NCI-H345 treated with DMSO at 0.1 percent for 48 hours (cell line): ENCODE measurements at regions not wholly inside any gene's neighbourhood (a gene's known extent, or its start where the extent isn't known, plus 50 kb on each side); places are given as distances from the start of the nearest gene placed in this dataset.

ENCODE experiments used
- DNase-seq: peaks from one replicate; lab custom pipeline; 2025; ENCODE audit not compliant: unreplicated experiment; lab: John Stamatoyannopoulos, UW

GRCh38 chr10:43809211-43809930 is 160.7 kb upstream of the ZNF32 start:
- DNase-seq: no peak

DNA sequence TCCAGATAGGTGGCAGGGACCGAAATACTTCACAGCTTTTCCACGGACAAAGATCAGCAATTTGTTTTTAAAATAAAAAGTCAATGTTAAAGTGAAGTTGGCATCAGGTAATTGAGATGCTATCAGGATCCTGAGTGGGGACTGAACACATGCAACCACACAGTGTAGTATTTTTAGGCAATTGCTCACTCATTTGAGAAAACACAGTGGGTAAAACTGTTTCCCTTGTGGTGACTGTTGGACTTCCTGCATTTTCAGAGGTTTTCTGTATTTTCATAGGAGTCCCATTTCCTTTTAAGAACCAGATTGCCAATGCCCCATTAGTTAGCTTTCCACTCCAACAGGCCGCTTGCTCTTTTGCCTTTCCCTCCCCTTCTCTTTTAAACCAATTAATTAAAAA is 159.5 kb upstream of the ZNF32 start:
- DNase-seq: no peak

- no peak for DNase-seq
Measured at GRCh38 chr10:43806831-43807640, 158.4 kb upstream of the ZNF32 start.

- no peak for DNase-seq
Measured at GRCh38 chr10:43803791-43804190, 155.1 kb upstream of the ZNF32 start.

GRCh38 chr10:43802988-43803696 is 154.5 kb upstream of the ZNF32 start:
- DNase-seq: no peak

- DNase-seq: no peak
Measured at GRCh38 chr10:43801626-43802025, 152.9 kb upstream of the ZNF32 start.

- no peak for DNase-seq
Measured at GRCh38 chr10:43801140-43801539, 152.5 kb upstream of the ZNF32 start.

DNA sequence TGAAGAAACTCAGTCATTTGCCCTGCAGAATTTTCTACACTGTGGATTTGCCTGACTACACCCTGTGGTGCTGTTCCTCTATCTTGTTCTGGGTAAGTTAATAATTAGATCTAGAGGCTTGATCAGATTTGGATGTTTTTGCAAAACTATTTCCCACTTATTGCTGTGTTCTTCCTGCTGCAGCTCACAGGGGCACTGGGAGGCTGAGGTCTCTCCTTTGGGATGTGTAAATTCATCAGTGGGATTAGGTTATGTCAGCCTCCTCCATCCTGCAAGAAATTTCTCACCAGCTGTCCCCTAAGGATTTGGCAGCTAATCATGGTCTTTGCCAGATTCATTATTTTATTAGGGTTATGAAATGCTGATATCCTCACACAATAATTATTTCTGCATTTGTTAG is 148.1 kb upstream of the ZNF32 start:
- DNase-seq: no peak

DNA sequence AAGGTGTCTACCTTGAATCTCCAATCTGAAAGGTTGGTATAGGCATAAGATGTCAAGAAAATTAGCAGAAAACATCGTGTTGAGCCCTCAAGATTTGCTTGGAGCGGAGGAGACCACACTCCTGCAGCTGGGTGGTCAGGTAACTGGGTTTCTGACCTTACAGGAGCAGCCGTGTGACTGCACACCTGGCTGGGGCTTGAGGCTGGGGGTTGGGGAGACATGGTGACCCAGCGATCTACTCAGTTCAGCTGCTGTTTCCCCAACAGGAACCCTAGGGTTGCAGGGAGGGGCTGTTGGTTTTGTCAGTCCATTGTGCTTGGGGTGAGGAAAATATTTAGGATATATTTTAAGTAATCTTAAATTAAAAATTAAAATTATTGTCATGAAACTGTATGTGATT is 147.0 kb upstream of the ZNF32 start:
- no peak for DNase-seq

- no peak for DNase-seq
Measured at GRCh38 chr10:43795093-43795492, 146.4 kb upstream of the ZNF32 start.

DNA sequence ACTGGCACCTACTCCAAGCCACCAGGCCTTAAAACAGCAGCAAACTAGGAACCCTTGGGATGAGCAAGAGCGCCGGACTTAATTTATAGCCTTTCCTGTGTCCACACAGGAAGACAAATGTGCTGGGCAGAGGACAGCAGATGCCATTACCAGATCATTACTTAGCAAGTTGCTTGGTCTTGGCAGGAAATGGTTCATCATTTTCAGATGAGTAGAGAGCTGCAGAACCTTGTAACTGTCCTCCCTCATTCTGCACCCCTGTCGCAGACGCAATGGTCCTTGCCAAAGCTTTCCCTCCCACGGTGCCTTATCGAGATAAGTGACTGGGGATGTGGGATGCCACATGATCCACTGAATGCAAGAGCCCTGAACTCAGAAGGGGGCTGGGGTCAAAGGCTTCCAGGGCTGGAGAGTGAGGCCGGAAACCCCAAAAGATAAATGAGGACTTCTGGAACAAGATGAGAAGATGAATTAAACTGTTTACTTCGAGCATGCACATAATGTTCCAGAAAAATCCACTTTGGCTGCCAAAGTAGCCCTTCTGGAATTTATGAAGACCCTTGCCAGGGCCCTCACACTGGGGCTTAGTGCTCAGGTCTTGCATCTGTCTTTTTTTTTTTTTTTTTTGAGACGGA is 145.6 kb upstream of the ZNF32 start:
- DNase-seq: no peak

DNA sequence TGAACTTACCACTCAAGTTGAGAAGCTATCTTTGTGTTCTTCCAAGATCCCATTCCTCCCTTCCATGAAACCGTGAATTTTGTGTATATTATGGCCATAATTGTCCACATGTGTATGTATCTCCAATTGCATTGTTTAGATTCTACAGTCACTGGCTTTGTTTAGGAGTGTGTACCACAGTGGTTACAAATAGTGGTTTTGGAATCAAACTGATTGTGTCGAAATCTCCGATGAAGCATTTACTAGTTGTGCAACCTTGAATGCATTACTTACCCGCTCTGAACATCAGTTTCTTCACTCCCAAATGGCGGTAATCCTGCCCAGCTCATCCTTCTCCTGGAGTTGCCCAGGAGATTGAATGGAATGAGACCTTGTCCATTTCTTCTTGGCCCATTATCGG is 145.0 kb upstream of the ZNF32 start:
- no peak for DNase-seq

- no peak for DNase-seq
Measured at GRCh38 chr10:43790147-43790546, 141.5 kb upstream of the ZNF32 start.

- DNase-seq: no peak
Measured at GRCh38 chr10:43785252-43785651, 136.6 kb upstream of the ZNF32 start.

DNA sequence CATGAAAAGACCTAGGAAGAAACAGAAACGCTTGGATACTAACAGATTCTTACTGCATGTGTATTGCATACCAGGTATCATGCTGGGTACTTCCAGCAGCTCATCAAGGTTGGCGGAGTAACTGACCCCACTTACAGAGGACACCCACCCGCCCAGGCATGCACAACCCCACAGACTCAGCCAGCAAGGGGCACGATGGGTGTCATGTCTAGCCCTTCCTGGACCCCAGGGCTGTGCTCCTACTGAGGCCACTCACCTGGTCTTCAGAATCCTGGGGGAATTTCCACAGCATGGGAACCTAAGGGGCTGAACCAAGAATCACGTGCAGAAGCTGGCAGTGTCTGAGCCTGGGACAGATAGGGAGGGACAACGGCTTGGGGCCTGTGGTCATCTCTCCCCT is 134.1 kb upstream of the ZNF32 start:
- no peak for DNase-seq

DNA sequence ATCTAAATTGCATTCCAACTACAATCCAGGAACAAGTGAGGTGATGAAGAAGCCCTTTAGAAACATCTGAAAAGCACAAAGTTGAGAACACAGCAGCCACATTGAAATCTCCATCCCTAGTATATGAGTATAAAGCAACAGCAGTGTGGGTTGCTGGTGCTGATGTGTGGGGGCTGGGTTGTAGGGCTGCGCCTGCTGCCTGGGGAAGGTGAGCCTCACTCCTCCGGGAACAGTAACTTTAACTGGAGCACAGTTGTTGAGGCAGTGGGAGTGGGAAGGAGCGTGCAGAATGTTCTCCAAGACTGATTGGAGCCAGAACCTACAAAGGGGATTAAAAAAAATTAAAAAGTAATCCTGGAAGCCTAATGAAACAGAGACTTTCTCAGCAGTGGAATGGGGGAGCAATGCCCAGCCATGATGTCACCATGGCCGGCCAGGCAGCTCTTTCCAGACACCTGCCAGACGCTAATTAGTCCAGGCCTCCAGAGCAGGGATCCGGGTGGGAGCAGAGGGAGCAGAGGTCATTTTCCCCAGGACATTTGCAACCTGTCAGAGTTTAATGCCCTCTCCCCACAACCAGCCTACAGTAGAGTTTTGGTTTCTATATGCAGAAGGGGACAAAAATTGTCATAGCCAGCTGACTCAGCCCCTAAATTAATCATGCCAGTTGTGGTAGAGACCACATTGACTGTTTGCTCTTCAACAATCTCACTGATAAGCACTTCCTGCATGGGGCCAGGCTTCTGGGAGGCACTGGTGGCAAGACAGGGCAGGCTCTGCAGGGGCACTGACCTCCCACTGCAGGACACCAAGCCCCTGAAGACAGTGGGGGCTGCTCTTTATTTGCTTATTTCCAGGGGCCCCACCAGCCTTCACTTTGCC is 133.0 kb upstream of the ZNF32 start:
- DNase-seq: no peak

GRCh38 chr10:43778571-43778970 is 129.9 kb upstream of the ZNF32 start:
- DNase-seq: no peak

- DNase-seq: no peak
Measured at GRCh38 chr10:43775384-43775783, 126.7 kb upstream of the ZNF32 start.

DNA sequence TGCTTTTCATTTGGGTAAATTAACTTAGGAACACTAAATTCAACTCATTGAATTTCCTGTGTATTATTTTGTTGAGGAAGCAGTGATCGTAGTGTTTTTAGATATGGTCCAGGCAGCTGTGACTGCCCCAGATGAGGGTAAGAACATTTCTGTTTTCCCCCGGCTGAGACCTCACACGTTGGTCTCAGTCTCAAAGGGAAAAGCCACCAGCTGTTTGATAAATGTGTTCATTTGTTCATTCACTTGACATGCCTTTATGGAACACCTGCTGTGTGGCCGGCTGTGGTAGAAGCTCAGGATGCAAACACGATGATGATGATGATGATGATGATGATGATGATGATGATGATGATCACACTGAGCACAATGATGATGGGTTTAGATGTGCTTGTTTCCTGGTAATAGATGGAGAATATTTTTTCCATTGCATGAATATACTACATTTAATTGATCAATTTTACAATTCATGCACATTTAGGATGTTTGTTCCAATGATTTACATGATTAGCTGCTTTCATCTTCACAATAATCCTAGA is 125.6 kb upstream of the ZNF32 start:
- no peak for DNase-seq

DNA sequence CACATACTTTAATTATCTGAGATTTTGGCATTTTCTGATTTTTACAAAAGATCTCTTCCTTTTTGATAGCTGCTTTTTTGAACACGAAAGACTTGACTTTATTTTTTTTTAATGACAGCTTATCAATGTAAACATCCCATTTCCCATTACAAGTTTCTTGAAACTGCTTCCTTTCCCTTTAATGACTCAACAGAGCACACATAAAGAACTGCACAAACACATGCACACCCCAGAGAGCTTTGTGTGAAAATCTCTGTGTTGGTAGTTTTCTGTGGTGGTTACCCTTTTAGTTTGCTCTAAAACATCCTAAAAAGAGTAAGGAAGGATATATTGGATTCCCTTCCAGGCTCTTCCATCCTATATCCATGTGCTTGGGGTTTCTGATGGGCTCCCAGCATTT is 125.1 kb upstream of the ZNF32 start:
- no peak for DNase-seq
